GM23338 (cell line): ENCODE measurements at regions not wholly inside any gene's neighbourhood (a gene's known extent, or its start where the extent isn't known, plus 50 kb on each side); places are given as distances from the start of the nearest gene placed in this dataset.
A peak's percentile ranks its signal among the peaks of the same experiment; 100 is the strongest.

Experiments
- ATAC-seq: fragments of 200-7000 bp; cut with Tn5 transposase; 3 replicates; pipeline ENCODE4 v1.9.1; 2020
- DNase-seq: peaks from one replicate; pipeline ENCODE4 v3.0.0-alpha.2; 2015; ENCODE audit warnings: low spot score
- H2AFZ ChIP-seq: fragments of 200-600 bp; sonication (generic); 2 replicates; pipeline ENCODE4 v1.8.0; 2016; ENCODE audit warnings: antibody characterized with exemption, mild to moderate bottlenecking, moderate library complexity
- H3F3A ChIP-seq: fragments of 200-600 bp; sonication (generic); replicated peaks from 2 replicates; pipeline ENCODE4 v1.8.0; 2017; ENCODE audit warnings: antibody characterized with exemption, mixed run types, low read depth
- H3K27ac ChIP-seq: fragments of 200-600 bp; sonication (generic); 2 replicates; pipeline ENCODE4 v1.6.1; 2016; ENCODE audit warnings: low read depth
- H3K27me3 ChIP-seq: fragments of 200-600 bp; sonication (generic); 2 replicates; pipeline ENCODE4 v1.8.0; 2016; ENCODE audit warnings: mild to moderate bottlenecking, mixed run types, moderate library complexity; ENCODE audit not compliant: insufficient read depth
- H3K36me3 ChIP-seq: fragments of 200-600 bp; sonication (generic); 2 replicates; pipeline ENCODE4 v1.8.0; 2016; ENCODE audit warnings: mild to moderate bottlenecking; ENCODE audit not compliant: insufficient read depth
- H3K4me1 ChIP-seq: fragments of 200-600 bp; sonication (generic); 2 replicates; pipeline ENCODE4 v1.8.0; 2016; ENCODE audit warnings: mild to moderate bottlenecking, moderate library complexity; ENCODE audit not compliant: insufficient read depth
- H3K4me2 ChIP-seq: fragments of 200-600 bp; sonication (generic); 2 replicates; pipeline ENCODE4 v1.7.1; 2017; ENCODE audit warnings: mixed run types
- H3K4me3 ChIP-seq: fragments of 200-600 bp; sonication (generic); 2 replicates; pipeline ENCODE4 v1.6.1; 2016; ENCODE audit warnings: mixed run types
- H3K79me2 ChIP-seq: fragments of 200-600 bp; sonication (generic); replicated peaks from 2 replicates; pipeline ENCODE4 v1.8.0; 2017; ENCODE audit warnings: mild to moderate bottlenecking; ENCODE audit not compliant: insufficient read depth
- H3K9me2 ChIP-seq: fragments of 200-600 bp; sonication (generic); 2 replicates; pipeline ENCODE4 v1.8.0; 2017; ENCODE audit not compliant: insufficient read depth
- H4K20me1 ChIP-seq: fragments of 200-600 bp; sonication (generic); replicated peaks from 2 replicates; pipeline ENCODE4 v1.8.0; 2017; ENCODE audit warnings: mild to moderate bottlenecking; ENCODE audit not compliant: insufficient read depth
- H3K27ac Mint-ChIP-seq: 2 replicates; pipeline ENCODE4 v1.8.0; 2020; ENCODE audit warnings: inconsistent platforms, mild to moderate bottlenecking, moderate library complexity, mixed read lengths
- H3K27me3 Mint-ChIP-seq: 3 replicates; pipeline ENCODE4 v1.8.0; 2022; ENCODE audit warnings: low read depth, mild to moderate bottlenecking, moderate library complexity, mixed read lengths, inconsistent platforms; ENCODE audit not compliant: insufficient read depth, poor library complexity
- H3K36me3 Mint-ChIP-seq: 3 replicates; pipeline ENCODE4 v1.8.0; 2021; ENCODE audit warnings: low read depth, mild to moderate bottlenecking, inconsistent platforms, moderate library complexity, mixed read lengths
- H3K4me1 Mint-ChIP-seq: 3 replicates; pipeline ENCODE4 v1.8.0; 2020; ENCODE audit warnings: mild to moderate bottlenecking, inconsistent platforms, mixed read lengths
- H3K4me3 Mint-ChIP-seq: 3 replicates; pipeline ENCODE4 v1.8.0; 2021; ENCODE audit warnings: moderate library complexity, mild to moderate bottlenecking, inconsistent platforms, mixed read lengths
- H3K9me3 Mint-ChIP-seq: 3 replicates; pipeline ENCODE4 v1.8.0; 2020; ENCODE audit warnings: moderate library complexity, mild to moderate bottlenecking, inconsistent platforms, mixed read lengths
- EZH2phosphoT487 ChIP-seq: fragments of 200-600 bp; sonication (generic); IDR thresholded peaks from one replicate; pipeline ENCODE4 v1.8.1; 2018; ENCODE audit warnings: antibody characterized with exemption; ENCODE audit not compliant: unreplicated experiment
- JUNB ChIP-seq: IDR thresholded peaks from one replicate; pipeline ENCODE4 v1.6.1; 2016; ENCODE audit warnings: antibody characterized with exemption; ENCODE audit not compliant: unreplicated experiment
- NANOG ChIP-seq: IDR thresholded peaks from 2 replicates; pipeline ENCODE4 v1.6.1; 2016; ENCODE audit warnings: antibody characterized with exemption, borderline replicate concordance
- STAT1 ChIP-seq: IDR thresholded peaks from one replicate; pipeline ENCODE4 v1.6.1; 2016; ENCODE audit warnings: antibody characterized with exemption; ENCODE audit not compliant: unreplicated experiment
- ZNF331 ChIP-seq: fragments of 250-450 bp; sonication (Bioruptor Pico); IDR thresholded peaks from 2 replicates; pipeline ENCODE4 v1.5.0; 2020; ENCODE audit warnings: low read depth, mild to moderate bottlenecking, moderate library complexity
- TF ChIP-seq, protein P1 (sequence below): fragments of 250-450 bp; sonication (Bioruptor Pico); IDR thresholded peaks from 2 replicates; pipeline ENCODE4 v1.5.0; 2020; ENCODE audit warnings: mild to moderate bottlenecking, moderate library complexity

DNA sequence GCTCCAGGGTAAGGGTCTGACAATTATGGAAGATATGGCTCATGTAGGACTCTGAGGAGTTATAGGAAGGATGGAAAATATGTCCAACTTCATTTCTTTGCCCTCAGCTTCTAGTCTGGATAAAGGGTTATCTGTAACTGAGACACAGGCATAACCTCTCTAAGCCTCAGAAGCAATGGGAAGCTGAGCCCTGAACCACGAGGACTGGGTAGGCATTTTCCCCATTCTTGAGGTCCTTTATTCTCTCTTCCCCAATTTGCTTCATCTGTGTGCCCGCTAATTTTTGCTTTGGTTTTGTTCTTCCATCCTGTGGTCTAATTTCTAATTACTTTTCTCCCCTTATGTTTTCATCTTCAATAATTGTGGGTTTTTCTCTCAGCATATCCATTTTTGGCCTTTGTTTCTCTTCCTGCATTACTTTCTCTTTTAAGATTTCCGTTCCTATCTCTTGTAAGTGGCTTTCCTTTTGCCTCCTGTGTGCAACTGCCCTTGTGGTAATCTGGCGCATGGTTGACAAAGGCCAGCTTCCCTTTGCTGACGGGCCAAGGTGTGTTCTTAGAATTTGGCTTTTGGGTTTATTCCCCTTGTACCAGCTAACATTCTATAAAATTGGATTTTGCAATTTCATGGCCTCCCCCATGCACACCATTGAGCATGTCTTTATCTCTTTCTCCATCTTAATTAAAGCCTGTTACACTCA is 343.8 kb downstream of the TXNL1 start:
- DNase-seq (no peak), ATAC-seq (no peak)
- Histone ChIP-seq H3K4me2 (no peak overlapping the region), H3K4me3 (no peak overlapping the region), H4K20me1 (no peaks in the 10 kb centered on the region), H3K79me2 (no peaks in the 10 kb centered on the region), H3K9me2 (peaks cover 18% of the 10 kb centered on the region), H3K27me3 (no peaks in the 10 kb centered on the region), H3K27ac (no peak overlapping the region), H3K36me3 (no peaks in the 10 kb centered on the region), H2AFZ (peak overlapping the region; percentile 56; the same call in 1 of the 2 replicates), H3K4me1 (no peaks in the 10 kb centered on the region), H3F3A (no peaks in the 10 kb centered on the region)
- no peaks in the 10 kb centered on the region for H3K27me3 Mint-ChIP-seq
- no peaks in the 10 kb centered on the region for H3K4me1 Mint-ChIP-seq
- no peak for TF ChIP-seq ZNF331
- TF ChIP-seq JUNB = no peak
- TF ChIP-seq, protein P1, sequence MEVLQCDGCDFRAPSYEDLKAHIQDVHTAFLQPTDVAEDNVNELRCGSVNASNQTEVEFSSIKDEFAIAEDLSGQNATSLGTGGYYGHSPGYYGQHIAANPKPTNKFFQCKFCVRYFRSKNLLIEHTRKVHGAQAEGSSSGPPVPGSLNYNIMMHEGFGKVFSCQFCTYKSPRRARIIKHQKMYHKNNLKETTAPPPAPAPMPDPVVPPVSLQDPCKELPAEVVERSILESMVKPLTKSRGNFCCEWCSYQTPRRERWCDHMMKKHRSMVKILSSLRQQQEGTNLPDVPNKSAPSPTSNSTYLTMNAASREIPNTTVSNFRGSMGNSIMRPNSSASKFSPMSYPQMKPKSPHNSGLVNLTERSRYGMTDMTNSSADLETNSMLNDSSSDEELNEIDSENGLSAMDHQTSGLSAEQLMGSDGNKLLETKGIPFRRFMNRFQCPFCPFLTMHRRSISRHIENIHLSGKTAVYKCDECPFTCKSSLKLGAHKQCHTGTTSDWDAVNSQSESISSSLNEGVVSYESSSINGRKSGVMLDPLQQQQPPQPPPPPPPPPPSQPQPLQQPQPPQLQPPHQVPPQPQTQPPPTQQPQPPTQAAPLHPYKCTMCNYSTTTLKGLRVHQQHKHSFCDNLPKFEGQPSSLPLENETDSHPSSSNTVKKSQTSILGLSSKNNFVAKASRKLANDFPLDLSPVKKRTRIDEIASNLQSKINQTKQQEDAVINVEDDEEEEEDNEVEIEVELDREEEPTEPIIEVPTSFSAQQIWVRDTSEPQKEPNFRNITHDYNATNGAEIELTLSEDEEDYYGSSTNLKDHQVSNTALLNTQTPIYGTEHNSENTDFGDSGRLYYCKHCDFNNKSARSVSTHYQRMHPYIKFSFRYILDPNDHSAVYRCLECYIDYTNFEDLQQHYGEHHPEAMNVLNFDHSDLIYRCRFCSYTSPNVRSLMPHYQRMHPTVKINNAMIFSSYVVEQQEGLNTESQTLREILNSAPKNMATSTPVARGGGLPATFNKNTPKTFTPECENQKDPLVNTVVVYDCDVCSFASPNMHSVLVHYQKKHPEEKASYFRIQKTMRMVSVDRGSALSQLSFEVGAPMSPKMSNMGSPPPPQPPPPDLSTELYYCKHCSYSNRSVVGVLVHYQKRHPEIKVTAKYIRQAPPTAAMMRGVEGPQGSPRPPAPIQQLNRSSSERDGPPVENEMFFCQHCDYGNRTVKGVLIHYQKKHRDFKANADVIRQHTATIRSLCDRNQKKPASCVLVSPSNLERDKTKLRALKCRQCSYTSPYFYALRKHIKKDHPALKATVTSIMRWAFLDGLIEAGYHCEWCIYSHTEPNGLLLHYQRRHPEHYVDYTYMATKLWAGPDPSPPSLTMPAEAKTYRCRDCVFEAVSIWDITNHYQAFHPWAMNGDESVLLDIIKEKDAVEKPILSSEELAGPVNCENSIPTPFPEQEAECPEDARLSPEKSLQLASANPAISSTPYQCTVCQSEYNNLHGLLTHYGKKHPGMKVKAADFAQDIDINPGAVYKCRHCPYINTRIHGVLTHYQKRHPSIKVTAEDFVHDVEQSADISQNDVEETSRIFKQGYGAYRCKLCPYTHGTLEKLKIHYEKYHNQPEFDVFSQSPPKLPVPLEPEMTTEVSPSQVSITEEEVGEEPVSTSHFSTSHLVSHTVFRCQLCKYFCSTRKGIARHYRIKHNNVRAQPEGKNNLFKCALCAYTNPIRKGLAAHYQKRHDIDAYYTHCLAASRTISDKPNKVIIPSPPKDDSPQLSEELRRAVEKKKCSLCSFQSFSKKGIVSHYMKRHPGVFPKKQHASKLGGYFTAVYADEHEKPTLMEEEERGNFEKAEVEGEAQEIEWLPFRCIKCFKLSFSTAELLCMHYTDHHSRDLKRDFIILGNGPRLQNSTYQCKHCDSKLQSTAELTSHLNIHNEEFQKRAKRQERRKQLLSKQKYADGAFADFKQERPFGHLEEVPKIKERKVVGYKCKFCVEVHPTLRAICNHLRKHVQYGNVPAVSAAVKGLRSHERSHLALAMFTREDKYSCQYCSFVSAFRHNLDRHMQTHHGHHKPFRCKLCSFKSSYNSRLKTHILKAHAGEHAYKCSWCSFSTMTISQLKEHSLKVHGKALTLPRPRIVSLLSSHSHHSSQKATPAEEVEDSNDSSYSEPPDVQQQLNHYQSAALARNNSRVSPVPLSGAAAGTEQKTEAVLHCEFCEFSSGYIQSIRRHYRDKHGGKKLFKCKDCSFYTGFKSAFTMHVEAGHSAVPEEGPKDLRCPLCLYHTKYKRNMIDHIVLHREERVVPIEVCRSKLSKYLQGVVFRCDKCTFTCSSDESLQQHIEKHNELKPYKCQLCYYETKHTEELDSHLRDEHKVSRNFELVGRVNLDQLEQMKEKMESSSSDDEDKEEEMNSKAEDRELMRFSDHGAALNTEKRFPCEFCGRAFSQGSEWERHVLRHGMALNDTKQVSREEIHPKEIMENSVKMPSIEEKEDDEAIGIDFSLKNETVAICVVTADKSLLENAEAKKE (CRISPR knock-in tag) = no peak
- TF ChIP-seq NANOG = no peak
- TF ChIP-seq STAT1 = no peak
- H3K9me3 Mint-ChIP-seq = no peaks in the 10 kb centered on the region; the same call in 2 of the 3 replicates
- H3K36me3 Mint-ChIP-seq = no peaks in the 10 kb centered on the region
- H3K4me3 Mint-ChIP-seq = no peak overlapping the region
- H3K27ac Mint-ChIP-seq = no peak overlapping the region

DNA sequence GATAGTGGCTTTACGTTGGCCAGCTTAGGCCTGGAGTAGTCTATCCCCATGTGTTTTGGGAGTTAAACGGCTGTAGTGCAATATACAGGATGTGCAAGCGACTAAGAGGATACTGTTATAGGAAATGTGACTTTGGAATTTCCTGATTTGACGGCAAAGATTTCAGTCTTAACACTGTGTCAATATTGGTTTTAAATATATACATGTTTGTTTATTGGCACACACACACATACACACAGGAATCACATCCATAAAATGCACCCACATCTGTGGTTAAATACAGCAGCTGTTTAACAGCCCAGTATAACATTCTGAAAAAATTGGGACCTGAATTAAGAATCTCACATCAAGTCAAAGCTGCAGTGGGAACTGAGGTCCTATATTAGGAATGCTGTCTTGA is 347.1 kb downstream of the TXNL1 start:
- H3K4me3 ChIP-seq = no peak overlapping the region
- ATAC-seq = no peak
- Mint-ChIP-seq H3K4me1 (no peaks in the 10 kb centered on the region), H3K36me3 (no peaks in the 10 kb centered on the region), H3K27me3 (no peaks in the 10 kb centered on the region), H3K4me3 (no peak overlapping the region), H3K9me3 (no peaks in the 10 kb centered on the region; the same call in 2 of the 3 replicates), H3K27ac (no peak overlapping the region)
- H3K9me2 ChIP-seq = peaks cover 11% of the 10 kb centered on the region; the same call in 1 of the 2 replicates
- no peak overlapping the region for H3K4me2 ChIP-seq
- no peaks in the 10 kb centered on the region for H4K20me1 ChIP-seq
- H3K27me3 ChIP-seq = no peaks in the 10 kb centered on the region
- DNase-seq = no peak
- H3K27ac ChIP-seq = no peak overlapping the region
- H2AFZ ChIP-seq = 0 out of 2 replicates have a peak overlapping the region, but pooled peaks have one; percentile 23
- no peaks in the 10 kb centered on the region for H3K79me2 ChIP-seq
- TF ChIP-seq ZNF331 (no peak), EZH2phosphoT487 (no peak)
- TF ChIP-seq, protein P1 (CRISPR knock-in tag) = no peak
- H3K4me1 ChIP-seq = no peaks in the 10 kb centered on the region
- H3F3A ChIP-seq = no peaks in the 10 kb centered on the region
- no peaks in the 10 kb centered on the region for H3K36me3 ChIP-seq
